ENCODE measurements at regions not wholly inside any gene's neighbourhood (a gene's known extent, or its start where the extent isn't known, plus 50 kb on each side); places are given as distances from the start of the nearest gene placed in this dataset.

- TF ChIP-seq ZNF547 (CRISPR knock-in tag; IDR thresholded peaks at IDR 0.05) = 0 out of 2 replicates have a peak, but pooled peaks have one; percentile 30
- no peak for TF ChIP-seq NONO (IDR thresholded peaks at IDR 0.05)
- peak; percentile 60; the same call in 1 of the 2 replicates for TF ChIP-seq NONO (CRISPR knock-in tag; conservative IDR thresholded peaks at IDR 0.05)
- TF ChIP-seq ETV5 (CRISPR knock-in tag; IDR thresholded peaks at IDR 0.05; ENCODE audit: borderline replicate concordance) = peak; percentile 53; the same call in 1 of the 2 replicates
- no peak; the same call in 1 of the 2 replicates for TF ChIP-seq ZBTB25 (CRISPR knock-in tag; IDR thresholded peaks at IDR 0.05)
- no peak for TF ChIP-seq ZNF562 (CRISPR knock-in tag; IDR thresholded peaks at IDR 0.05; ENCODE audit: borderline replicate concordance)
- TF ChIP-seq NAIF1 (CRISPR knock-in tag; IDR thresholded peaks at IDR 0.05; ENCODE audit: borderline replicate concordance) = no peak
- peak; percentile 49; the same call in 1 of the 2 replicates for TF ChIP-seq HNF1A (IDR thresholded peaks at IDR 0.05; ENCODE audit: low read depth)
- peak; percentile 88; the same call in 1 of the 2 replicates for TF ChIP-seq HNF1A (CRISPR knock-in tag; IDR thresholded peaks at IDR 0.05; ENCODE audit: borderline replicate concordance)
- no peak for TF ChIP-seq ZNF18 (CRISPR knock-in tag; IDR thresholded peaks at IDR 0.05; ENCODE audit: insufficient replicate concordance)
- no peak for TF ChIP-seq TRAFD1 (CRISPR knock-in tag; IDR thresholded peaks at IDR 0.05; ENCODE audit: borderline replicate concordance)
- TF ChIP-seq HMGXB3 (CRISPR knock-in tag; IDR thresholded peaks at IDR 0.05; ENCODE audit: borderline replicate concordance) = peak; percentile 39; the same call in 1 of the 2 replicates
- peak; percentile 74; the same call in 1 of the 2 replicates for TF ChIP-seq ZBTB7B (CRISPR knock-in tag; IDR thresholded peaks at IDR 0.05)
- no peak for TF ChIP-seq GZF1 (CRISPR knock-in tag; IDR thresholded peaks at IDR 0.05)
- TF ChIP-seq ZNF382 (CRISPR knock-in tag; IDR thresholded peaks at IDR 0.05; ENCODE audit: borderline replicate concordance) = no peak
These were observed 165.3 kb downstream of the ZNF608 start (continued) for GRCh38 chr5:124580925-124581737.
